ENCODE measurements at regions not wholly inside any gene's neighbourhood (a gene's known extent, or its start where the extent isn't known, plus 50 kb on each side); places are given as distances from the start of the nearest gene placed in this dataset.
"Not testable (repeated sequence)": the region's sequence is repeated elsewhere in the genome, so short reads cannot be mapped to it uniquely, and the experiment has no call there.

GRCh38 chr6:30819297-30819917 lies 64.9 kb upstream of the DDR1 start:
- H3K27me3 ChIP-seq (ENCODE audit: insufficient read depth, low read length), result no peaks in the 10 kb centered on the region
- H3K27ac ChIP-seq (ENCODE audit: low read depth, low read length), result no peak overlapping the region
- H3K4me3 ChIP-seq (ENCODE audit: low read length), result no peak overlapping the region
- no peaks in the 10 kb centered on the region for H3K9me3 ChIP-seq (ENCODE audit: insufficient read depth, low read depth, low read length)
- H3K4me1 ChIP-seq (ENCODE audit: insufficient read depth, low read length), result 0 out of 2 replicates have a peak, but pooled peaks cover 4% of the 10 kb centered on the region
- no peaks in the 10 kb centered on the region for H3K36me3 ChIP-seq (ENCODE audit: insufficient read depth, low read length)
- no peak overlapping the region for H3K9ac ChIP-seq (ENCODE audit: low read depth, low read length)
- WGBS, result 95% methylated on average over 10 of the region's 10 CpGs

- H3K9ac ChIP-seq (ENCODE audit: low read depth, low read length), result no peak overlapping the region
- WGBS, result 87% methylated on average over 4 of the region's 4 CpGs
- no peak overlapping the region for H3K27ac ChIP-seq (ENCODE audit: low read depth, low read length)
- H3K27me3 ChIP-seq (ENCODE audit: insufficient read depth, low read length), result no peaks in the 10 kb centered on the region
- 0 out of 2 replicates have a peak, but pooled peaks cover 4% of the 10 kb centered on the region for H3K4me1 ChIP-seq (ENCODE audit: insufficient read depth, low read length)
- no peaks in the 10 kb centered on the region for H3K9me3 ChIP-seq (ENCODE audit: insufficient read depth, low read depth, low read length)
- no peaks in the 10 kb centered on the region for H3K36me3 ChIP-seq (ENCODE audit: insufficient read depth, low read length)
- no peak overlapping the region for H3K4me3 ChIP-seq (ENCODE audit: low read length)
Measured at GRCh38 chr6:30818391-30818841, 65.9 kb upstream of the DDR1 start.

GRCh38 chr6:30816791-30817739 lies 67.3 kb upstream of the DDR1 start:
- no peaks in the 10 kb centered on the region for H3K36me3 ChIP-seq (ENCODE audit: insufficient read depth, low read length)
- H3K9ac ChIP-seq (ENCODE audit: low read depth, low read length), result no peak overlapping the region
- 0 out of 2 replicates have a peak, but pooled peaks cover under 1% of the 10 kb centered on the region for H3K4me1 ChIP-seq (ENCODE audit: insufficient read depth, low read length)
- no peak overlapping the region for H3K4me3 ChIP-seq (ENCODE audit: low read length)
- 93% methylated on average over 9 of the region's 9 CpGs for WGBS
- no peak overlapping the region for H3K27ac ChIP-seq (ENCODE audit: low read depth, low read length)
- no peaks in the 10 kb centered on the region for H3K27me3 ChIP-seq (ENCODE audit: insufficient read depth, low read length)
- H3K9me3 ChIP-seq (ENCODE audit: insufficient read depth, low read depth, low read length), result no peaks in the 10 kb centered on the region

- not testable (repeated sequence) for H3K9ac ChIP-seq (ENCODE audit: low read depth, low read length); H3K4me1 ChIP-seq (ENCODE audit: insufficient read depth, low read length)
- WGBS, result 96% methylated on average over 31 of the region's 34 CpGs
Measured at GRCh38 chr6:30816296-30816695, 68.0 kb upstream of the DDR1 start.

GRCh38 chr6:30815041-30815742 lies 69.1 kb upstream of the DDR1 start:
- 93% methylated on average over 12 of the region's 12 CpGs for WGBS
- not testable (repeated sequence) for H3K36me3 ChIP-seq (ENCODE audit: insufficient read depth, low read length); H3K9me3 ChIP-seq (ENCODE audit: insufficient read depth, low read depth, low read length); H3K27me3 ChIP-seq (ENCODE audit: insufficient read depth, low read length); H3K4me1 ChIP-seq (ENCODE audit: insufficient read depth, low read length); H3K9ac ChIP-seq (ENCODE audit: low read depth, low read length); H3K4me3 ChIP-seq (ENCODE audit: low read length); H3K27ac ChIP-seq (ENCODE audit: low read depth, low read length)

More at GRCh38 chr6:30816296-30816695, 68.0 kb upstream of the DDR1 start:
- not testable (repeated sequence) for H3K4me3 ChIP-seq (ENCODE audit: low read length); H3K27ac ChIP-seq (ENCODE audit: low read depth, low read length); H3K36me3 ChIP-seq (ENCODE audit: insufficient read depth, low read length); H3K27me3 ChIP-seq (ENCODE audit: insufficient read depth, low read length); H3K9me3 ChIP-seq (ENCODE audit: insufficient read depth, low read depth, low read length)

GRCh38 chr6:30814146-30815040 lies 69.9 kb upstream of the DDR1 start:
- no peak overlapping the region for H3K4me3 ChIP-seq (ENCODE audit: low read length)
- H3K27me3 ChIP-seq (ENCODE audit: insufficient read depth, low read length), result no peaks in the 10 kb centered on the region
- WGBS, result 69% methylated on average over 9 of the region's 11 CpGs
- H3K4me1 ChIP-seq (ENCODE audit: insufficient read depth, low read length), result peaks cover 11% of the 10 kb centered on the region
- no peak overlapping the region for H3K9ac ChIP-seq (ENCODE audit: low read depth, low read length)
- no peaks in the 10 kb centered on the region for H3K9me3 ChIP-seq (ENCODE audit: insufficient read depth, low read depth, low read length)
- no peaks in the 10 kb centered on the region for H3K36me3 ChIP-seq (ENCODE audit: insufficient read depth, low read length)
- no peak overlapping the region for H3K27ac ChIP-seq (ENCODE audit: low read depth, low read length)

GRCh38 chr6:30813631-30814145 lies 69.3 kb upstream of the IER3 start:
- Histone ChIP-seq H3K4me3 (ENCODE audit: low read length) (no peak overlapping the region), H3K27me3 (ENCODE audit: insufficient read depth, low read length) (no peaks in the 10 kb centered on the region), H3K36me3 (ENCODE audit: insufficient read depth, low read length) (no peaks in the 10 kb centered on the region), H3K27ac (ENCODE audit: low read depth, low read length) (no peak overlapping the region), H3K4me1 (ENCODE audit: insufficient read depth, low read length) (peaks cover 11% of the 10 kb centered on the region), H3K9ac (ENCODE audit: low read depth, low read length) (no peak overlapping the region), H3K9me3 (ENCODE audit: insufficient read depth, low read depth, low read length) (no peaks in the 10 kb centered on the region)
- 76% methylated on average over 9 of the region's 9 CpGs for WGBS

- H3K36me3 ChIP-seq (ENCODE audit: insufficient read depth, low read length), result no peaks in the 10 kb centered on the region
- H3K4me1 ChIP-seq (ENCODE audit: insufficient read depth, low read length), result peaks cover 11% of the 10 kb centered on the region
- no peak overlapping the region for H3K4me3 ChIP-seq (ENCODE audit: low read length)
- H3K9ac ChIP-seq (ENCODE audit: low read depth, low read length), result no peak overlapping the region
- no peaks in the 10 kb centered on the region for H3K9me3 ChIP-seq (ENCODE audit: insufficient read depth, low read depth, low read length)
- WGBS, result 67% methylated on average over 7 of the region's 7 CpGs
- H3K27ac ChIP-seq (ENCODE audit: low read depth, low read length), result no peak overlapping the region
- no peaks in the 10 kb centered on the region for H3K27me3 ChIP-seq (ENCODE audit: insufficient read depth, low read length)
Measured at GRCh38 chr6:30810813-30811339, 66.5 kb upstream of the IER3 start.

GRCh38 chr6:30807566-30807965 lies 63.2 kb upstream of the IER3 start:
- 88% methylated on average over 26 of the region's 26 CpGs for WGBS

GRCh38 chr6:30806581-30807183 lies 62.3 kb upstream of the IER3 start:
- peaks cover 11% of the 10 kb centered on the region for H3K4me1 ChIP-seq (ENCODE audit: insufficient read depth, low read length)
- H3K27ac ChIP-seq (ENCODE audit: low read depth, low read length), result no peak overlapping the region
- no peak overlapping the region for H3K9ac ChIP-seq (ENCODE audit: low read depth, low read length)
- no peak overlapping the region for H3K4me3 ChIP-seq (ENCODE audit: low read length)
- no peaks in the 10 kb centered on the region for H3K36me3 ChIP-seq (ENCODE audit: insufficient read depth, low read length)
- H3K27me3 ChIP-seq (ENCODE audit: insufficient read depth, low read length), result no peaks in the 10 kb centered on the region
- 83% methylated on average over 14 of the region's 14 CpGs for WGBS
- no peaks in the 10 kb centered on the region for H3K9me3 ChIP-seq (ENCODE audit: insufficient read depth, low read depth, low read length)

More at GRCh38 chr6:30807566-30807965, 63.2 kb upstream of the IER3 start:
- not testable (repeated sequence) for H3K9me3 ChIP-seq (ENCODE audit: insufficient read depth, low read depth, low read length); H3K27me3 ChIP-seq (ENCODE audit: insufficient read depth, low read length); H3K27ac ChIP-seq (ENCODE audit: low read depth, low read length); H3K9ac ChIP-seq (ENCODE audit: low read depth, low read length); H3K4me3 ChIP-seq (ENCODE audit: low read length); H3K36me3 ChIP-seq (ENCODE audit: insufficient read depth, low read length)
- H3K4me1 ChIP-seq (ENCODE audit: insufficient read depth, low read length), result peaks cover 11% of the 10 kb centered on the region
